Osteoblast (primary cell): ENCODE measurements at regions not wholly inside any gene's neighbourhood (a gene's known extent, or its start where the extent isn't known, plus 50 kb on each side); places are given as distances from the start of the nearest gene placed in this dataset.

Source experiments
- DNase-seq: peaks from one replicate; pipeline ENCODE4 v3.0.0; 2011; ENCODE audit warnings: low spot score, mixed read lengths; ENCODE audit not compliant: insufficient read length; ENCODE audit errors: missing footprints
- H2AFZ ChIP-seq: 2 replicates; pipeline ENCODE4 v1.6.0; 2011; ENCODE audit warnings: mild to moderate bottlenecking, low read length
- H3K27ac ChIP-seq: 2 replicates; pipeline ENCODE4 v1.5.1; 2011; ENCODE audit warnings: mild to moderate bottlenecking, low read depth, low read length, moderate library complexity
- H3K27me3 ChIP-seq: 2 replicates; pipeline ENCODE4 v1.6.0; 2012; ENCODE audit warnings: mild to moderate bottlenecking, control low read depth, inconsistent platforms, low read length, moderate library complexity; ENCODE audit not compliant: insufficient read depth
- H3K36me3 ChIP-seq: 2 replicates; pipeline ENCODE4 v1.5.1; 2011; ENCODE audit warnings: mild to moderate bottlenecking, low read length, control low read depth, moderate library complexity; ENCODE audit not compliant: insufficient read depth
- H3K4me1 ChIP-seq: 2 replicates; pipeline ENCODE4 v1.5.1; 2011; ENCODE audit warnings: mild to moderate bottlenecking, low read length, control low read depth, moderate library complexity; ENCODE audit not compliant: insufficient read depth
- H3K4me2 ChIP-seq: 2 replicates; pipeline ENCODE4 v1.6.0; 2011; ENCODE audit warnings: mild to moderate bottlenecking, low read length; ENCODE audit not compliant: insufficient read depth
- H3K4me3 ChIP-seq: fragments of 200-600 bp; sonication (generic); 3 replicates; pipeline ENCODE4 v1.5.1; 2012; ENCODE audit warnings: mild to moderate bottlenecking, low read length, inconsistent platforms; ENCODE audit not compliant: insufficient read depth
- H3K79me2 ChIP-seq: 2 replicates; pipeline ENCODE4 v1.6.0; 2012; ENCODE audit warnings: mild to moderate bottlenecking, low read length, control low read depth, inconsistent platforms; ENCODE audit not compliant: insufficient read depth
- H3K9me3 ChIP-seq: 2 replicates; pipeline ENCODE4 v1.5.1; 2011; ENCODE audit warnings: low read depth, low read length, control low read depth
- H4K20me1 ChIP-seq: 2 replicates; pipeline ENCODE4 v1.6.0; 2012; ENCODE audit warnings: mild to moderate bottlenecking, low read length, control low read depth; ENCODE audit not compliant: insufficient read depth
- CTCF ChIP-seq: IDR thresholded peaks from 2 replicates; pipeline ENCODE4 v1.5.1; 2011; ENCODE audit warnings: mild to moderate bottlenecking, low read depth, low read length, moderate library complexity; ENCODE audit errors: extremely low read depth

- Histone ChIP-seq H3K4me2 (no peak overlapping the region), H3K36me3 (no peaks in the 10 kb centered on the region), H3K79me2 (no peaks in the 10 kb centered on the region), H3K27me3 (no peaks in the 10 kb centered on the region), H3K9me3 (no peaks in the 10 kb centered on the region), H2AFZ (no peak overlapping the region), H3K4me1 (no peaks in the 10 kb centered on the region), H3K27ac (no peak overlapping the region), H4K20me1 (no peaks in the 10 kb centered on the region), H3K4me3 (no peak overlapping the region)
- TF ChIP-seq CTCF: no peak
- no peak for DNase-seq
Measured at GRCh38 chr9:4921449-4921848, 63.6 kb upstream of the JAK2 start.

DNA sequence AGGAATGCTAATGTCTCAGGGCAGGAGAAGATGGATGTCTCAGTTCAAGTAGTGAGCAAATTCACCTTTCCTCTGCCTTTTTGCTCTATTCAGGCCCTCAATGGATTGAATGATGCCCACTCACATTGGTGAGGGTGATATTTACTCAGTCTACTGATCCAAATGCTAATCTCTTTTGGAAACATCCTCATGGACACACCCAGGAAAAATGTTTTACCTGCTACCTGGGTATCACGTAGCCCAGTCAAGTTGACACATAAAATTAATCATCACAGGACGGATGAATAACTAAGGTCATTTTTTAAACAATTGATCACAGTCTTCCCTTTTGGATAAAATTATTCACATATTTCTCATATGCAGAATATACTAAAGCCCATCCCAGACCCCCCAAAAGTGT is 63.0 kb upstream of the JAK2 start:
- no peaks in the 10 kb centered on the region for H3K36me3 ChIP-seq
- H3K27me3 ChIP-seq: no peaks in the 10 kb centered on the region
- H4K20me1 ChIP-seq: no peaks in the 10 kb centered on the region
- H3K9me3 ChIP-seq: no peaks in the 10 kb centered on the region
- H3K79me2 ChIP-seq: no peaks in the 10 kb centered on the region
- no peak overlapping the region for H3K4me2 ChIP-seq
- no peaks in the 10 kb centered on the region for H3K4me1 ChIP-seq
- no peak overlapping the region for H2AFZ ChIP-seq
- no peak for DNase-seq
- H3K4me3 ChIP-seq: no peak overlapping the region
- TF ChIP-seq CTCF: no peak
- H3K27ac ChIP-seq: no peak overlapping the region

- Histone ChIP-seq H4K20me1 (no peaks in the 10 kb centered on the region), H2AFZ (no peak overlapping the region), H3K4me2 (no peak overlapping the region), H3K4me1 (peaks cover 6% of the 10 kb centered on the region), H3K79me2 (no peaks in the 10 kb centered on the region), H3K4me3 (no peak overlapping the region), H3K27me3 (no peaks in the 10 kb centered on the region), H3K36me3 (no peaks in the 10 kb centered on the region), H3K27ac (no peak overlapping the region), H3K9me3 (no peaks in the 10 kb centered on the region)
- DNase-seq: no peak
- TF ChIP-seq CTCF: no peak
Measured at GRCh38 chr9:4922730-4923129, 62.3 kb upstream of the JAK2 start.

DNA sequence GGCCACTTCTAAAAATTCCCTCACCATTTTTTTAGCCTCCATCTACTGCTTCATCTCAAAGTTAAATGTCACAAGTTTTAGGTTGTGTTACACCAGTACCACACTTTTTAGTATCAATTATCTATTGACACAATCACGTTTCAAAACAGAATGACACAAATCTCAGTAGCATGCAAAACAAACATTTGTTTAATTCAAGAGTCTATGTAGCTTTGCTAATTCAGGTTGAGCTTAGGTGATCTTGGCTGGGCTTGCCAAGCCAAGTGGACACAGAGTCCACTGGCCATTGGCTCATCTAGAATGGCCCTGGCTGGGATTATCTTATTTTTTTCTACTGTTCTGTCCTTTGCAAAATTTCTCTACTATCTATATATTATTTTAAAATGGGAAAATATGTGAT is 61.9 kb upstream of the JAK2 start:
- no peak for DNase-seq
- H2AFZ ChIP-seq: no peak overlapping the region
- H3K27me3 ChIP-seq: no peaks in the 10 kb centered on the region
- no peaks in the 10 kb centered on the region for H3K36me3 ChIP-seq
- no peaks in the 10 kb centered on the region for H4K20me1 ChIP-seq
- peaks cover 6% of the 10 kb centered on the region for H3K4me1 ChIP-seq
- no peak overlapping the region for H3K4me2 ChIP-seq
- no peak overlapping the region for H3K4me3 ChIP-seq
- H3K9me3 ChIP-seq: no peaks in the 10 kb centered on the region
- no peak for TF ChIP-seq CTCF
- H3K27ac ChIP-seq: no peak overlapping the region
- H3K79me2 ChIP-seq: no peaks in the 10 kb centered on the region
